Endothelial cell of umbilical vein (primary cell): ENCODE measurements at regions not wholly inside any gene's neighbourhood (a gene's known extent, or its start where the extent isn't known, plus 50 kb on each side); places are given as distances from the start of the nearest gene placed in this dataset.

Experiments
- BruUV-seq: library from RNA; stranded (reverse); fragments of 400-500 nt; replicated peaks from 2 replicates; lab custom pipeline; 2021; lab: Mats Ljungman, UMichigan
- CTCF ChIA-PET: fragments of 300-600, 350-600 bp; sonication (Branson Sonifier 250); formaldehyde crosslinking; loops from one replicate; lab custom pipeline; 2021; ENCODE audit warnings: antibody characterized with exemption, inconsistent platforms; lab: Charles Lee
- POLR2A ChIA-PET: fragments of 300-600, 350-600 bp; sonication (Branson Sonifier 250); formaldehyde crosslinking; loops from one replicate; lab custom pipeline; 2021; ENCODE audit warnings: antibody characterized with exemption, inconsistent platforms; lab: Charles Lee
- DNase-seq: peaks from one replicate; pipeline ENCODE4 v3.0.0-alpha.2; 2011; ENCODE audit warnings: low read depth, low spot score
- FAIRE-seq: peaks from 2 replicates; lab custom pipeline; 2011; peaks lifted over from hg19 to GRCh38; lab: Jason Lieb, UNC
- H2AFZ ChIP-seq: 2 replicates; pipeline ENCODE4 v1.6.0; 2012; ENCODE audit warnings: low read depth, low read length, control low read depth, inconsistent platforms
- H3K27ac ChIP-seq: 2 replicates; pipeline ENCODE4 v1.5.1; 2011; ENCODE audit warnings: low read depth, mild to moderate bottlenecking, control low read depth, low read length, moderate library complexity; ENCODE audit not compliant: insufficient read depth
- H3K27me3 ChIP-seq, 2 experiments: 2 replicates each; pipeline versions ENCODE4 v1.6.0 to v1.6.1; 2011; ENCODE audit warnings: low read length in 2 of 2, mixed read lengths in 1 of 2; ENCODE audit not compliant: control insufficient read depth in 2 of 2, insufficient read depth in 2 of 2
- H3K36me3 ChIP-seq, 2 experiments: 2 replicates in 1 of 2; 3 replicates in 1 of 2; pipeline ENCODE4 v1.5.1; 2011; ENCODE audit warnings: low read length in 2 of 2, mild to moderate bottlenecking in 1 of 2, moderate library complexity in 1 of 2; ENCODE audit not compliant: control insufficient read depth in 2 of 2, insufficient read depth in 2 of 2; ENCODE audit errors: extremely low read depth in 1 of 2
- H3K4me1 ChIP-seq: 3 replicates; pipeline ENCODE4 v1.5.1; 2011; ENCODE audit warnings: mild to moderate bottlenecking, low read length; ENCODE audit not compliant: control insufficient read depth, insufficient read depth; ENCODE audit errors: extremely low read depth
- H3K4me2 ChIP-seq: 2 replicates; pipeline ENCODE4 v1.6.1; 2011; ENCODE audit warnings: low read length, control low read depth, mixed read lengths; ENCODE audit not compliant: insufficient read depth
- H3K4me3 ChIP-seq, 3 experiments: fragments of 200-600 bp in 1 of 3; sonication (generic), shearing (Covaris generic) in 1 of 3; replicated peaks in 1 of 3; 2 replicates each; pipeline ENCODE4 v1.5.1; 2011 to 2016; ENCODE audit warnings: control low read depth in 3 of 3, low read length in 3 of 3, mild to moderate bottlenecking in 2 of 3, inconsistent platforms in 1 of 3, low read depth in 1 of 3, moderate library complexity in 1 of 3; ENCODE audit not compliant: insufficient read depth in 1 of 3
- H3K79me2 ChIP-seq: 2 replicates; pipeline ENCODE4 v1.6.0; 2012; ENCODE audit warnings: low read length, inconsistent platforms; ENCODE audit not compliant: control insufficient read depth, insufficient read depth
- H3K9ac ChIP-seq: replicated peaks from 2 replicates; pipeline ENCODE3; 2011; ENCODE audit warnings: low read length, control low read depth; ENCODE audit not compliant: insufficient read depth; ENCODE audit errors: extremely low read depth
- H3K9me1 ChIP-seq: replicated peaks from 3 replicates; pipeline ENCODE4 v1.6.0; 2011; ENCODE audit warnings: mild to moderate bottlenecking, low read length; ENCODE audit not compliant: control insufficient read depth, insufficient read depth; ENCODE audit errors: extremely low read depth
- H3K9me3 ChIP-seq: replicated peaks from 2 replicates; pipeline ENCODE4 v1.5.1; 2012; ENCODE audit warnings: low read length, inconsistent platforms; ENCODE audit not compliant: control insufficient read depth, insufficient read depth
- H4K20me1 ChIP-seq: replicated peaks from 2 replicates; pipeline ENCODE3; 2011; ENCODE audit warnings: mild to moderate bottlenecking, low read length; ENCODE audit not compliant: control insufficient read depth, insufficient read depth; ENCODE audit errors: extremely low read depth
- CTCF ChIP-seq, 2 donors: IDR thresholded peaks; 1 replicate in 1 of 2; 2 replicates in 1 of 2; pipeline ENCODE4 v1.5.1; 2011; ENCODE audit warnings: low read length in 2 of 2, mild to moderate bottlenecking in 2 of 2, moderate library complexity in 2 of 2, control low read depth in 1 of 2, inconsistent platforms in 1 of 2, low read depth in 1 of 2; ENCODE audit not compliant: insufficient read depth in 1 of 2; ENCODE audit errors: extremely low read depth in 1 of 2
- EZH2 ChIP-seq: IDR thresholded peaks from 2 replicates; pipeline ENCODE4 v1.6.1; 2012; ENCODE audit warnings: borderline replicate concordance, low read depth, mild to moderate bottlenecking, moderate library complexity, low read length, inconsistent platforms; ENCODE audit not compliant: severe bottlenecking
- FOS ChIP-seq: IDR thresholded peaks from 2 replicates; pipeline ENCODE4 v1.6.1; 2011; ENCODE audit warnings: mild to moderate bottlenecking, low read length, moderate library complexity, borderline replicate concordance; ENCODE audit not compliant: insufficient read depth
- GATA2 ChIP-seq: IDR thresholded peaks from 2 replicates; pipeline ENCODE4 v1.7.0; 2011; ENCODE audit warnings: low read depth, mild to moderate bottlenecking, moderate library complexity, mixed read lengths, low read length; ENCODE audit not compliant: insufficient read length, insufficient read depth
- JUN ChIP-seq: IDR thresholded peaks from 2 replicates; pipeline ENCODE4 v1.6.1; 2011; ENCODE audit warnings: borderline replicate concordance, low read depth; ENCODE audit not compliant: insufficient read length, insufficient read depth
- MAX ChIP-seq: IDR thresholded peaks from 2 replicates; pipeline ENCODE4 v1.6.1; 2011; ENCODE audit not compliant: insufficient read depth, insufficient read length
- MYC ChIP-seq: IDR thresholded peaks from one replicate; pipeline ENCODE4 v1.6.1; 2011; ENCODE audit warnings: mild to moderate bottlenecking, low read depth, low read length
- POLR2A ChIP-seq: IDR thresholded peaks from 2 replicates; pipeline ENCODE4 v1.6.1; 2012; ENCODE audit warnings: low read depth, mild to moderate bottlenecking, control low read depth, low read length
- POLR2AphosphoS5 ChIP-seq: IDR thresholded peaks from 2 replicates; pipeline ENCODE4 v1.6.1; 2012; ENCODE audit warnings: low read depth, mild to moderate bottlenecking, control low read depth, low read length, moderate library complexity; ENCODE audit not compliant: insufficient read depth
- dilution Hi-C: fragments of 300-500 bp; cut with MboI; formaldehyde crosslinking; loops from one replicate; pipeline ENCODE4 v1.15.0; 2019; ENCODE audit warnings: low sequenced_read_pairs; ENCODE audit not compliant: extremely low pct_ligation_motif_present
- intact Hi-C: fragments of 100-400 bp; cut with micrococcal nuclease; formaldehyde crosslinking; loops from one replicate; pipeline ENCODE4 v1.10.0; 2022

DNA sequence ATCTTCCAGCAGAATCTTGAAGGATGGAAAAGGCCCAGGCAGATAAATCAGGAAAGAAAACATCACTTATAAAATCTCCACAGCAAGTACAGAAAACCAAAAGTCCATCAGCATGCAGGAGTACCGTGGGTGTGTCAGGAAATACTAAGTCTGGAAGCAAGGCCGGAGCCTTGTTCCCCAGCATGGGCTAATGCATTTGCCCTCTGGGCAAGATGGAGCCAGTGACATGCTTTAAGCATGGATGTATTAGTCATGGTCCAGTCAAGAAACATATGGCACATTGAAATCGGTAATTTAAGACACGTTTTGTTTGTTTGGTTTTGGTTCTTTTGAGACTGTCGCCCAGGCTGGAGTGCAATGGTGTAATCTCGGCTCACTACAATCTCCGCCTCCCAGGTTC is 506.0 kb upstream of the JARID2 start:
- H3K9me3 ChIP-seq: peaks cover 1% of the 10 kb centered on the region
- no peaks in the 10 kb centered on the region for H3K79me2 ChIP-seq
- ChIA-PET POLR2A (no interaction called here), CTCF (no interaction called here)
- no peak overlapping the region for H2AFZ ChIP-seq
- H3K4me2 ChIP-seq: no peak overlapping the region
- no peak overlapping the region for H3K9ac ChIP-seq
- H3K27me3 ChIP-seq: no peaks in the 10 kb centered on the region
- no peaks in the 10 kb centered on the region for H4K20me1 ChIP-seq
- FAIRE-seq (no peak), DNase-seq (no peak)
- dilution Hi-C loops: no loop called here
- H3K4me1 ChIP-seq: no peaks in the 10 kb centered on the region
- H3K4me3 ChIP-seq: no peak overlapping the region
- H3K36me3 ChIP-seq: no peaks in the 10 kb centered on the region
- TF ChIP-seq MYC (no peak), CTCF (IDR thresholded peaks at IDR 0.05; ENCODE audit: extremely low read depth in 1 of 2, insufficient read depth in 1 of 2, low read depth in 1 of 2, low read length in 2 of 2) (no peak), MAX (no peak), GATA2 (no peak), JUN (no peak), FOS (no peak), POLR2A (no peak), POLR2AphosphoS5 (no peak), EZH2 (no peak)
- H3K27ac ChIP-seq: no peak overlapping the region
- intact Hi-C loops: no loop called here
- no TSS peak for BruUV-seq
- no peaks in the 10 kb centered on the region for H3K9me1 ChIP-seq
